H9 (cell line): ENCODE measurements at regions not wholly inside any gene's neighbourhood (a gene's known extent, or its start where the extent isn't known, plus 50 kb on each side); places are given as distances from the start of the nearest gene placed in this dataset.
"Not testable (repeated sequence)": the region's sequence is repeated elsewhere in the genome, so short reads cannot be mapped to it uniquely, and the experiment has no call there.

ENCODE experiments used
- DNase-seq: peaks from one replicate; pipeline ENCODE4 v3.0.0-alpha.2; 2017
- H2AFZ ChIP-seq: one replicate; pipeline ENCODE4 v1.6.1; 2013; ENCODE audit warnings: mild to moderate bottlenecking, low read length, control low read depth, moderate library complexity
- H2AK5ac ChIP-seq: 2 replicates; pipeline ENCODE4 v1.6.1; 2013; ENCODE audit warnings: low read length, control low read depth, mixed read lengths; ENCODE audit not compliant: insufficient read length
- H2BK120ac ChIP-seq: one replicate; pipeline ENCODE4 v1.6.1; 2013; ENCODE audit warnings: low read depth, mild to moderate bottlenecking, low read length, control low read depth, inconsistent platforms; ENCODE audit not compliant: poor library complexity, severe bottlenecking
- H2BK12ac ChIP-seq: 2 replicates; pipeline ENCODE4 v1.6.1; 2013; ENCODE audit warnings: low read length, control low read depth, mixed read lengths, low read depth; ENCODE audit not compliant: insufficient read length
- H2BK15ac ChIP-seq: 2 replicates; pipeline ENCODE4 v1.6.1; 2013; ENCODE audit warnings: low read depth, low read length, control low read depth
- H2BK20ac ChIP-seq: one replicate; pipeline ENCODE4 v1.6.1; 2013; ENCODE audit warnings: low read depth, mild to moderate bottlenecking, low read length, control low read depth, inconsistent platforms; ENCODE audit not compliant: poor library complexity, severe bottlenecking
- H2BK5ac ChIP-seq: 2 replicates; pipeline ENCODE4 v1.6.1; 2013; ENCODE audit warnings: low read length, control low read depth, mixed read lengths; ENCODE audit not compliant: insufficient read length
- H3K14ac ChIP-seq: 2 replicates; pipeline ENCODE4 v1.6.1; 2013; ENCODE audit warnings: low read length, control low read depth; ENCODE audit not compliant: insufficient read depth
- H3K18ac ChIP-seq: 2 replicates; pipeline ENCODE4 v1.6.1; 2013; ENCODE audit warnings: low read depth, mild to moderate bottlenecking, mixed read lengths, low read length, control low read depth; ENCODE audit not compliant: insufficient read length
- H3K23ac ChIP-seq: 2 replicates; pipeline ENCODE4 v1.6.1; 2013; ENCODE audit warnings: low read length, control low read depth, mixed read lengths, low read depth; ENCODE audit not compliant: insufficient read length
- H3K23me2 ChIP-seq: 2 replicates; pipeline ENCODE4 v1.6.1; 2013; ENCODE audit warnings: low read depth, mild to moderate bottlenecking, mixed read lengths, low read length, control low read depth; ENCODE audit not compliant: insufficient read length, poor library complexity, severe bottlenecking
- H3K27ac ChIP-seq: 2 replicates; pipeline ENCODE4 v1.5.1; 2013; ENCODE audit warnings: low read length, control low read depth, mixed read lengths, low read depth; ENCODE audit not compliant: insufficient read length
- H3K27me3 ChIP-seq: 2 replicates; pipeline ENCODE4 v1.6.1; 2013; ENCODE audit warnings: low read length, control low read depth, inconsistent platforms; ENCODE audit not compliant: insufficient read depth
- H3K4ac ChIP-seq: 2 replicates; pipeline ENCODE4 v1.6.1; 2013; ENCODE audit warnings: low read depth, mild to moderate bottlenecking, control low read depth, inconsistent platforms, low read length, moderate library complexity
- H3K4me1 ChIP-seq: 2 replicates; pipeline ENCODE4 v1.6.1; 2013; ENCODE audit warnings: low read length, control low read depth, inconsistent platforms; ENCODE audit not compliant: insufficient read depth
- H3K4me2 ChIP-seq: 2 replicates; pipeline ENCODE4 v1.6.1; 2013; ENCODE audit warnings: low read length, control low read depth, mixed read lengths; ENCODE audit not compliant: insufficient read length, insufficient read depth
- H3K56ac ChIP-seq: 2 replicates; pipeline ENCODE4 v1.6.1; 2013; ENCODE audit warnings: low read depth, mild to moderate bottlenecking, mixed read lengths, low read length, control low read depth; ENCODE audit not compliant: insufficient read length
- H3K79me1 ChIP-seq: 2 replicates; pipeline ENCODE4 v1.6.1; 2013; ENCODE audit warnings: low read depth, mild to moderate bottlenecking, moderate library complexity, low read length, control low read depth, inconsistent platforms; ENCODE audit not compliant: insufficient read depth, poor library complexity, severe bottlenecking
- H3K79me2 ChIP-seq: 2 replicates; pipeline ENCODE4 v1.6.1; 2013; ENCODE audit warnings: low read length, control low read depth, inconsistent platforms; ENCODE audit not compliant: insufficient read depth
- H3K9ac ChIP-seq: 2 replicates; pipeline ENCODE4 v1.6.1; 2013; ENCODE audit warnings: low read length, control low read depth, mixed read lengths; ENCODE audit not compliant: insufficient read length; ENCODE audit errors: extremely low read depth
- H3K9me3 ChIP-seq: one replicate; pipeline ENCODE4 v1.6.1; 2013; ENCODE audit warnings: low read depth, low read length, inconsistent platforms; ENCODE audit not compliant: control insufficient read depth
- H3T11ph ChIP-seq: one replicate; pipeline ENCODE4 v1.6.1; 2013; ENCODE audit warnings: mild to moderate bottlenecking, low read length, control low read depth, inconsistent platforms
- H4K20me1 ChIP-seq: one replicate; pipeline ENCODE4 v1.6.1; 2013; ENCODE audit not compliant: control insufficient read depth, insufficient read length, insufficient read depth
- H4K5ac ChIP-seq: 2 replicates; pipeline ENCODE4 v1.6.1; 2013; ENCODE audit warnings: low read depth, mild to moderate bottlenecking, mixed read lengths, low read length, control low read depth; ENCODE audit not compliant: insufficient read length
- H4K8ac ChIP-seq: replicated peaks from 2 replicates; pipeline ENCODE4 v1.6.1; 2013; ENCODE audit warnings: low read length, control low read depth, mixed read lengths, low read depth; ENCODE audit not compliant: insufficient read length
- H4K91ac ChIP-seq: 2 replicates; pipeline ENCODE4 v1.6.1; 2013; ENCODE audit warnings: low read depth, mild to moderate bottlenecking, moderate library complexity, mixed read lengths, low read length, control low read depth; ENCODE audit not compliant: insufficient read length
- H3K27ac Mint-ChIP-seq, 3 experiments: 2 replicates in 2 of 3; 3 replicates in 1 of 3; pipeline ENCODE4 v1.8.0; 2020 to 2021; ENCODE audit warnings: mixed read lengths in 3 of 3, mild to moderate bottlenecking in 1 of 3, moderate library complexity in 1 of 3
- H3K27me3 Mint-ChIP-seq: 2 replicates; pipeline ENCODE4 v1.8.0; 2021; ENCODE audit warnings: low read depth, mild to moderate bottlenecking, moderate library complexity, mixed read lengths
- H3K36me3 Mint-ChIP-seq, 3 experiments: 2 replicates in 2 of 3; 3 replicates in 1 of 3; pipeline ENCODE4 v1.8.0; 2020 to 2021; ENCODE audit warnings: low read depth in 3 of 3, mixed read lengths in 3 of 3; ENCODE audit not compliant: insufficient read depth in 1 of 3
- H3K4me1 Mint-ChIP-seq, 2 experiments: 2 replicates each; pipeline ENCODE4 v1.8.0; 2020; ENCODE audit warnings: mixed read lengths in 2 of 2
- H3K4me3 Mint-ChIP-seq, 2 experiments: 2 replicates in 1 of 2; 3 replicates in 1 of 2; pipeline ENCODE4 v1.8.0; 2020 to 2021; ENCODE audit warnings: mild to moderate bottlenecking in 2 of 2, mixed read lengths in 2 of 2, moderate library complexity in 1 of 2
- H3K9me3 Mint-ChIP-seq, 2 experiments: 2 replicates in 1 of 2; 3 replicates in 1 of 2; pipeline ENCODE4 v1.8.0; 2020; ENCODE audit warnings: mild to moderate bottlenecking in 2 of 2, mixed read lengths in 2 of 2, moderate library complexity in 1 of 2
- CTCF ChIP-seq: fragments of 200-600 bp; sonication (generic); conservative IDR thresholded peaks from 3 replicates; pipeline ENCODE4 v1.8.0; 2021; ENCODE audit warnings: antibody characterized with exemption, mild to moderate bottlenecking
- WGBS: extraction: QIAGEN DNeasy Blood & Tissue Kit; methylation state at CpG from one replicate; pipeline ENCODE4 v1.1.7; 2013; ENCODE audit warnings: missing lambda C conversion rate, low lambda C conversion rate, mixed read lengths; ENCODE audit not compliant: insufficient read length; ENCODE audit errors: extremely low coverage; 5-methylcytosine and 5-hydroxymethylcytosine counted together

GRCh38 chr14:101088714-101089113 is 185.2 kb upstream of the RTL1 start:
- no peak overlapping the region for H3K4me2 ChIP-seq
- no peaks in the 10 kb centered on the region for H3K79me2 ChIP-seq
- H3K23me2 ChIP-seq = no peaks in the 10 kb centered on the region
- no peak overlapping the region for H2AK5ac ChIP-seq
- Mint-ChIP-seq H3K4me3 (no peak overlapping the region), H3K27me3 (peaks cover 3% of the 10 kb centered on the region), H3K27ac (no peak overlapping the region; a peak in 1 of 7 replicates), H3K4me1 (no peaks in the 10 kb centered on the region), H3K9me3 (no peaks in the 10 kb centered on the region), H3K36me3 (no peaks in the 10 kb centered on the region)
- no peaks in the 10 kb centered on the region for H3K9me3 ChIP-seq
- no CpG with 5 or more reads among the region's 3 CpGs for WGBS
- no peak for DNase-seq
- no peak overlapping the region for H4K5ac ChIP-seq
- no peak overlapping the region for H3K23ac ChIP-seq
- no peak overlapping the region for H3K56ac ChIP-seq
- no peak overlapping the region for H3K18ac ChIP-seq
- no peak overlapping the region for H3K14ac ChIP-seq
- no peak overlapping the region for H3K4ac ChIP-seq
- H2BK15ac ChIP-seq = no peak overlapping the region
- no peak overlapping the region for H4K8ac ChIP-seq
- H2BK120ac ChIP-seq = no peak overlapping the region
- H4K20me1 ChIP-seq = no peaks in the 10 kb centered on the region
- H3K79me1 ChIP-seq = no peaks in the 10 kb centered on the region
- no peak overlapping the region for H4K91ac ChIP-seq
- no peak overlapping the region for H2BK20ac ChIP-seq
- H3K27me3 ChIP-seq = no peaks in the 10 kb centered on the region
- H3K4me1 ChIP-seq = no peaks in the 10 kb centered on the region
- H2BK12ac ChIP-seq = no peak overlapping the region
- H2AFZ ChIP-seq = no peak overlapping the region
- H3K9ac ChIP-seq = no peak overlapping the region
- H3T11ph ChIP-seq = no peak overlapping the region
- H2BK5ac ChIP-seq = no peak overlapping the region
- no peak for TF ChIP-seq CTCF
- no peak overlapping the region for H3K27ac ChIP-seq

- H3K4me3 Mint-ChIP-seq, H3K79me1 ChIP-seq: not testable (repeated sequence)
These were observed 187.0 kb upstream of the RTL1 start for GRCh38 chr14:101090478-101090877.

More at GRCh38 chr14:101090478-101090877, 187.0 kb upstream of the RTL1 start:
- H3K27me3 Mint-ChIP-seq, H2AK5ac ChIP-seq, H3K9ac ChIP-seq, H3K4me1 ChIP-seq, H3K79me2 ChIP-seq, H3K27ac ChIP-seq, H3K4me2 ChIP-seq, H2BK12ac ChIP-seq, H3K9me3 Mint-ChIP-seq, H2BK20ac ChIP-seq, H3K23me2 ChIP-seq, H2AFZ ChIP-seq, H3K18ac ChIP-seq, H2BK15ac ChIP-seq, H3K27ac Mint-ChIP-seq, H3K56ac ChIP-seq, H4K8ac ChIP-seq, H3K36me3 Mint-ChIP-seq, H4K5ac ChIP-seq, H3K4me1 Mint-ChIP-seq, H2BK5ac ChIP-seq, H3K27me3 ChIP-seq, DNase-seq, H3K14ac ChIP-seq, H3K9me3 ChIP-seq, H4K91ac ChIP-seq, H3K23ac ChIP-seq, H3K4ac ChIP-seq, H3T11ph ChIP-seq, H2BK120ac ChIP-seq, H4K20me1 ChIP-seq: not testable (repeated sequence)
- no CpG with 5 or more reads among the region's 11 CpGs for WGBS
